GM12865 (cell line): ENCODE measurements at regions not wholly inside any gene's neighbourhood (a gene's known extent, or its start where the extent isn't known, plus 50 kb on each side); places are given as distances from the start of the nearest gene placed in this dataset.

Source experiments
- DNase-seq: peaks from one replicate; pipeline ENCODE4 v3.0.0; 2010; ENCODE audit warnings: low read depth
- H3K4me3 ChIP-seq: 2 replicates; pipeline ENCODE4 v1.5.1; 2011; ENCODE audit warnings: mild to moderate bottlenecking, low read depth, low read length, control low read depth
- TF ChIP-seq, protein P1 (sequence below): IDR thresholded peaks from 2 replicates; pipeline ENCODE4 v1.5.1; 2011; ENCODE audit warnings: low read length, control low read depth, low read depth, inconsistent platforms; ENCODE audit not compliant: insufficient read depth; ENCODE audit errors: missing control alignments

DNA sequence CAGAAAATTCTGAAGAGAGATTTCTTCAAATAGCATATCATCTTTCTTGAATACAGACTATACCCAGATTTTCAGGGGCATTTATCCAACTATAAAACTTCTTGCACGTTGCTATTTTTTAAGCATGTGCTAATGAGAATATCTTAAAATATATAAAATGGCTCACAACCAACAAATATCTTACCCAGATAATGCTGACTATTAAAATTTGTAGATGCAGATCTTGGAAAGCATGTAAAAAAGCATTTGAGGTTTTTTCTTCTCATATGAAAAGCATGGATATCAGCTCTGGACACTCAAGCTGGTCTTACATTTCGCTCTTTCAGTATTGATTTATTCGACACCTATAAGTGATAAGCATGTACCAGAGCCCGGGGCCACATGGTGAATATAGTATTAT, 1187.7 kb upstream of the ADGRL4 start:
- no peak for DNase-seq
- H3K4me3 ChIP-seq = no peak overlapping the region
- TF ChIP-seq, protein P1, sequence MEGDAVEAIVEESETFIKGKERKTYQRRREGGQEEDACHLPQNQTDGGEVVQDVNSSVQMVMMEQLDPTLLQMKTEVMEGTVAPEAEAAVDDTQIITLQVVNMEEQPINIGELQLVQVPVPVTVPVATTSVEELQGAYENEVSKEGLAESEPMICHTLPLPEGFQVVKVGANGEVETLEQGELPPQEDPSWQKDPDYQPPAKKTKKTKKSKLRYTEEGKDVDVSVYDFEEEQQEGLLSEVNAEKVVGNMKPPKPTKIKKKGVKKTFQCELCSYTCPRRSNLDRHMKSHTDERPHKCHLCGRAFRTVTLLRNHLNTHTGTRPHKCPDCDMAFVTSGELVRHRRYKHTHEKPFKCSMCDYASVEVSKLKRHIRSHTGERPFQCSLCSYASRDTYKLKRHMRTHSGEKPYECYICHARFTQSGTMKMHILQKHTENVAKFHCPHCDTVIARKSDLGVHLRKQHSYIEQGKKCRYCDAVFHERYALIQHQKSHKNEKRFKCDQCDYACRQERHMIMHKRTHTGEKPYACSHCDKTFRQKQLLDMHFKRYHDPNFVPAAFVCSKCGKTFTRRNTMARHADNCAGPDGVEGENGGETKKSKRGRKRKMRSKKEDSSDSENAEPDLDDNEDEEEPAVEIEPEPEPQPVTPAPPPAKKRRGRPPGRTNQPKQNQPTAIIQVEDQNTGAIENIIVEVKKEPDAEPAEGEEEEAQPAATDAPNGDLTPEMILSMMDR = no peak

DNA sequence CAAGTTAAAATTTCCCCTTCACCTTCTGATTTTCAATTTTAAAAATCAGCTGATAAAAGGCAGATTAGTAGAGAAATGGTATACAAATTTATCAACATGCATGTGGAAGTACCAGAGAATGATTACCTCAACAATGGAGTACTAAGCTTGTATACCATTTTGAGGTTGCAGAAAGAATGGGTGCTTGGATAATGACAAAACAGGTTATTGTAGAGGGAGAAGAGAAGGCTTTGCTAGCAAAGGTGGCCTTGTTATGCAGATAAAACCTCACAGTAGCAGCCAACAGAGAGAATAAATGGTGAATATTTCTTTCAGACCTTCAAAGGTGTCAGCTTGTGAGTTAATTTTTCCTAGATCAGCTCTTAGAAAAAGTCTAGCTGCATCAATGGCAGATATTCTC, 1174.9 kb upstream of the ADGRL4 start:
- no peak for DNase-seq
- TF ChIP-seq, protein P1 = no peak
- H3K4me3 ChIP-seq = no peak overlapping the region

GRCh38 chr1:80171631-80172030, 1165.1 kb upstream of the ADGRL4 start:
- no peak for DNase-seq
- no peak overlapping the region for H3K4me3 ChIP-seq
- TF ChIP-seq, protein P1 = no peak

DNA sequence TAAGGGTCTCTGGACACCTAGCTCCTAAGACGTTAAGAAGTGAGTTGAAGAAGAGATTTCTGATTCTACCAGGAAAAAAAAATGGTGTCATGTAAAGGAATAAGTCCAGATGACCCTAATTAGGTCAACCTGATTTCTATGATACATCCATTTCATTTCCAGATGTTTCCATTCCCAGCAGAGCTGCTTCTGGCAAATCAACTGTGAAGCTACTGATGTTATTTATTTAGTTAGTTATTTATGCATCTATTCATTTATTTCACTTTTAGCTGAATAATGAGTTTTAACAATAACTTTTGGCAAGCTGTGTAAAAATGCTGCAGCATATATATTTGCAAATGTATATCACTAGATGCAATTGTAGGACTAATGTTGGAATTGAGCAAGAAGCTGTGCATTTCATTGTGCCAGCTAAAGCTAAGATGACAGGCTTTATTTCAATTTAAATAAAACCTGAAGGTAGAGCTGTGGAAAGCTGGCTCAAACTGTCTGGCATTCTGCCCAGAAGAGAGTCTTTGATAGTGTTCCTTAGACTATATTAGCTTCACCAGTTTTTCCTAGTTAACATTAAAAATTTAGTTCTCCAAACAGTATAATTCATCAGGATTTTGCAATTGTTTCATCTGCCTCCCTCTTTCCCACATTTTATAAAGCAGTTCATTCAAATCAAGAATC, 1164.4 kb upstream of the ADGRL4 start:
- no peak for DNase-seq
- no peak overlapping the region for H3K4me3 ChIP-seq
- TF ChIP-seq, protein P1 = no peak

DNA sequence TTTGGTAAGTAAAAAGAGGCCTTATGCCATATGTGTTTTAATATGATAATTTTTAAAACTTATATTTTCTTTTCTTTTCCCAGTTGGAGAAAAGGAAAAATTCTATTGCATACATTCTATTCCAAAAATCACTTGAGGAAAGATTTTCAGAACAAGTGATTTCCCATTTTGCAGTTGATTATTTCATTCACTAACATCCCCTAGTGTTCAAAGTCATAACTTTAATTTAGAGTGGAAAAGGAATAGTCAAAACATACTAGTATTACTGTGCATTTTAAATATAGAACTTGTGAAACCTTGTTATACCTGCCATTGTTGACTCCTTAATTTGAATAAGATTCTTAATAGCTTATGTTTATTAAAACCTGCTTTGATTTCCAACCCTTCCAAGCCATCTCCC, 1157.6 kb upstream of the ADGRL4 start:
- no peak overlapping the region for H3K4me3 ChIP-seq
- TF ChIP-seq, protein P1 = no peak
- no peak for DNase-seq

DNA sequence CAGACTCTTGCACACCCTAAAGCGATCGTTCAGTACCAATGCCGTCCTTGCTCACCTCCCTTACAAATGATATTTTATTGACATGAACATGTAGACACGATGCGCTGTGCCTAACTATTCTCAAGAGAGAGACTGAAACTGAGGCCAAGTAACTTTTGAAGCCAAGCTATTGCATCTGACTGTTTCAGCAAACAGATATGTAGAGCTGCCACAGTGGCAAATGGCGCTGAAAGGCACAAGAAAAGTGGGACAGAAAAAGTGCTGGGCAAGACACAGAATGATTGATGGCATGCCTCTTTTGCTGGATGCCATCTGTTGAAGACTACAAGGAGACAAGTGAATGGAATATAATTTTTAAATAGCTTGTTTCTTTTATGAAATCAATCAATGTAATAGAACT, 1157.2 kb upstream of the ADGRL4 start:
- TF ChIP-seq, protein P1 = no peak
- DNase-seq = no peak
- H3K4me3 ChIP-seq = no peak overlapping the region

DNA sequence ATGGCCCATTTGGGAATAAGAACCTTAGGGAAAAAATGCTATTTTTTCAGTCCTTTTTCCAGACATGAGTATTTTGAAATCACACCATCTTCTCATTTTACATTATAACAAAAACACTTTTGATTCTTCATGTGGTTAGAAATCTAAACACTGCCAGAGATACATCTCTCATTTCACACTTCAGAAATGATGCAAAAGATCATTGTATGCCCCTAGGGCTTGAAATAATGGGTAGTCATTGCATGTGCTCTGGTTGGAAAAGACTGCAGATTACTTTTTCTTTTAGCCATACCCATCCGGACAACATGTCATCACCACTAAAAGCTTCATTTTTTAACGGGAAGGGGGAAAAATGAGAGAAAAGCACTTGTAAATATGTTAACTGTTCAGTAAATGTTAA, 1152.2 kb upstream of the ADGRL4 start:
- DNase-seq = no peak
- H3K4me3 ChIP-seq = no peak overlapping the region
- TF ChIP-seq, protein P1 = no peak
